ENCODE measurements at regions not wholly inside any gene's neighbourhood (a gene's known extent, or its start where the extent isn't known, plus 50 kb on each side); places are given as distances from the start of the nearest gene placed in this dataset.

DNA sequence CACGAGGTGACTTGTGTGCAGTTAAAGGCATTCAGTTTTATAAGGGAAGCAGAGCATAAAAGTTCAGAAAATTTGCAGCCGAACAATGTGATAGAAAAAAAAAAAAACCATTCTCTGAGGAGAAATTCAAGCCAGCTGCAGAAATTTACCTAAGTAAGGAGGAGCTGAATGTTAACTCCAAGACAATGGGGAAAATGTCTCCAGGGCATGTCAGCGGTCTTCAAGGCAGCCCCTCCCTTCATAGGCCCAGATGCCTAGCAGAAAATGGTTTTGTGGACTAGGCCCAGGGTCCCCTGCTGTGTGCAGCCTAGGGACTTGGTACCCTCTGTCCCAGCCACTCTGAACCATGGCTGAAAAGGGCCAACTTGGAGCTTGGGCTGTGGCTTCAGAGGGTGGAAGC is 1764.0 kb downstream of the C4orf33 start:
- TF ChIP-seq, protein P1, sequence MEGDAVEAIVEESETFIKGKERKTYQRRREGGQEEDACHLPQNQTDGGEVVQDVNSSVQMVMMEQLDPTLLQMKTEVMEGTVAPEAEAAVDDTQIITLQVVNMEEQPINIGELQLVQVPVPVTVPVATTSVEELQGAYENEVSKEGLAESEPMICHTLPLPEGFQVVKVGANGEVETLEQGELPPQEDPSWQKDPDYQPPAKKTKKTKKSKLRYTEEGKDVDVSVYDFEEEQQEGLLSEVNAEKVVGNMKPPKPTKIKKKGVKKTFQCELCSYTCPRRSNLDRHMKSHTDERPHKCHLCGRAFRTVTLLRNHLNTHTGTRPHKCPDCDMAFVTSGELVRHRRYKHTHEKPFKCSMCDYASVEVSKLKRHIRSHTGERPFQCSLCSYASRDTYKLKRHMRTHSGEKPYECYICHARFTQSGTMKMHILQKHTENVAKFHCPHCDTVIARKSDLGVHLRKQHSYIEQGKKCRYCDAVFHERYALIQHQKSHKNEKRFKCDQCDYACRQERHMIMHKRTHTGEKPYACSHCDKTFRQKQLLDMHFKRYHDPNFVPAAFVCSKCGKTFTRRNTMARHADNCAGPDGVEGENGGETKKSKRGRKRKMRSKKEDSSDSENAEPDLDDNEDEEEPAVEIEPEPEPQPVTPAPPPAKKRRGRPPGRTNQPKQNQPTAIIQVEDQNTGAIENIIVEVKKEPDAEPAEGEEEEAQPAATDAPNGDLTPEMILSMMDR (IDR thresholded peaks at IDR 0.05; ENCODE audit: borderline replicate concordance, extremely low read depth, low read length, poor library complexity, severe bottlenecking) = no peak
- TF ChIP-seq EZH2 (IDR thresholded peaks at IDR 0.05; ENCODE audit: borderline replicate concordance, low read depth, low read length, severe bottlenecking) = no peak

All from DND-41 (cell line).